ENCODE measurements at regions not wholly inside any gene's neighbourhood (a gene's known extent, or its start where the extent isn't known, plus 50 kb on each side); places are given as distances from the start of the nearest gene placed in this dataset.

DNA sequence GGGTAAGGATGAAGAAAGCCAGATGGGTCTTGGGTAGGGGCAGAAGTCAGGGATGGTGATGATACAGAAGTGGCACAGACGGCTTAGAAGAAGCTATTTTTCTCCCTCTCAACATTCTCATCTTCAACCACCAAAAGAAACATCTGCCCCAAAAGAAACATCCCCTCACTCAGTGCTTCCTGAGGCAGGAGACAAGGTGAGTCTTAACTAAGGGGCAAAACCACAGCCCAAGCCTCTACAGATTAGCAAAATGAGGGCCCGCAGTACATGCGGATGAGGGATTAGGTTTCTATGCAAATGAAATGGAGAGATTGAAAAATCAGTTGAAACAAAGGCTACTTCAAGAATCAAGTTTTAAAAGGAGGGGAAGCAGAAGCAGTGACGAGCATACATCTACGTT, 241.3 kb upstream of the CCDC196 start (continued):
- TF ChIP-seq, protein P1, sequence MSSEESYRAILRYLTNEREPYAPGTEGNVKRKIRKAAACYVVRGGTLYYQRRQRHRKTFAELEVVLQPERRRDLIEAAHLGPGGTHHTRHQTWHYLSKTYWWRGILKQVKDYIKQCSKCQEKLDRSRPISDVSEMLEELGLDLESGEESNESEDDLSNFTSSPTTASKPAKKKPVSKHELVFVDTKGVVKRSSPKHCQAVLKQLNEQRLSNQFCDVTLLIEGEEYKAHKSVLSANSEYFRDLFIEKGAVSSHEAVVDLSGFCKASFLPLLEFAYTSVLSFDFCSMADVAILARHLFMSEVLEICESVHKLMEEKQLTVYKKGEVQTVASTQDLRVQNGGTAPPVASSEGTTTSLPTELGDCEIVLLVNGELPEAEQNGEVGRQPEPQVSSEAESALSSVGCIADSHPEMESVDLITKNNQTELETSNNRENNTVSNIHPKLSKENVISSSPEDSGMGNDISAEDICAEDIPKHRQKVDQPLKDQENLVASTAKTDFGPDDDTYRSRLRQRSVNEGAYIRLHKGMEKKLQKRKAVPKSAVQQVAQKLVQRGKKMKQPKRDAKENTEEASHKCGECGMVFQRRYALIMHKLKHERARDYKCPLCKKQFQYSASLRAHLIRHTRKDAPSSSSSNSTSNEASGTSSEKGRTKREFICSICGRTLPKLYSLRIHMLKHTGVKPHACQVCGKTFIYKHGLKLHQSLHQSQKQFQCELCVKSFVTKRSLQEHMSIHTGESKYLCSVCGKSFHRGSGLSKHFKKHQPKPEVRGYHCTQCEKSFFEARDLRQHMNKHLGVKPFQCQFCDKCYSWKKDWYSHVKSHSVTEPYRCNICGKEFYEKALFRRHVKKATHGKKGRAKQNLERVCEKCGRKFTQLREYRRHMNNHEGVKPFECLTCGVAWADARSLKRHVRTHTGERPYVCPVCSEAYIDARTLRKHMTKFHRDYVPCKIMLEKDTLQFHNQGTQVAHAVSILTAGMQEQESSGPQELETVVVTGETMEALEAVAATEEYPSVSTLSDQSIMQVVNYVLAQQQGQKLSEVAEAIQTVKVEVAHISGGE (CRISPR knock-in tag; IDR thresholded peaks at IDR 0.05) = no peak

DNA sequence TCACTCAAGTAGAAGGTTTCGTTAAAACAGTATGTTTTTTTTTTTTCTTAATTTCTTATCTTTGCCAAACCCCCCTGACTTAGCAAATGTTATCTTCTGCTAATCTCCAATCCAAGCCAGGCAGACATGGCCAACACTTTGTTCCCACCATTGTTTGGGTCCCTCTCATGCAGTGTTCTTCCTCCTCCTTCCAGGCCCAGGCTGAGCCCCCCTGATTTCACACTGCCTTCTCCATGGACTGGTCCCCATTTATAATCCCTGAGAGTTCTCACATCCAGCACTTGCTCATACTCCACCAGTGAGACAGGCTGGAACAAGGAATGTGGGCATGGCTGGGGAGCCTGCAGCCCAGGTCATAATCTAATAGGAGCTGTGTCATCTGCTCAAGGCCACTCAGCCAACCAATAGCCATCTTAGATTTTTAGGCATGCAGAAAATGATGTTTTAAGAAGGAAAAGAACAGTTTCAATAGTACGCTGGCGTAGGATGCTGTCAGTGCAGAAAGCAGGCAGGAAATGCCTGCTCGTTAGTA, 238.4 kb upstream of the CCDC196 start:
- TF ChIP-seq TAF1 (IDR thresholded peaks at IDR 0.05; ENCODE audit: borderline replicate concordance, low read depth, low read length) (no peak), IKZF1 (conservative IDR thresholded peaks at IDR 0.05) (no peak), ZNF207 (IDR thresholded peaks at IDR 0.05; ENCODE audit: borderline replicate concordance) (no peak), ZNF622 (IDR thresholded peaks at IDR 0.05) (no peak)
- Histone ChIP-seq H3K4me2 (ENCODE audit: control insufficient read depth, insufficient read depth) (no peak overlapping the region), H2AFZ (ENCODE audit: control insufficient read depth, low read depth, low read length) (no peak overlapping the region), H3K9me3 (replicated peaks; ENCODE audit: control insufficient read depth, insufficient read depth, low read length) (no peaks in the 10 kb centered on the region), H3K27me3 (replicated peaks in 1 of 2; ENCODE audit: control insufficient read depth in 2 of 2, insufficient read depth in 2 of 2, low read length in 1 of 2) (no peaks in the 10 kb centered on the region; a peak in 1 of 4 replicates), H4K20me1 (ENCODE audit: control insufficient read depth, insufficient read depth) (no peaks in the 10 kb centered on the region), H3K36me3 (ENCODE audit: control insufficient read depth in 2 of 2, insufficient read depth in 2 of 2, low read length in 1 of 2) (no peaks in the 10 kb centered on the region), H3K79me2 (ENCODE audit: control insufficient read depth, insufficient read depth, low read length) (no peaks in the 10 kb centered on the region), H3K4me3 (no peak overlapping the region), H3K27ac (ENCODE audit: control insufficient read depth, insufficient read depth) (no peak overlapping the region), H3K9ac (ENCODE audit: control insufficient read depth, insufficient read depth, low read length) (no peak overlapping the region), H3K4me1 (ENCODE audit: control insufficient read depth, insufficient read depth, low read length) (no peaks in the 10 kb centered on the region)
- in situ Hi-C loops (cut with MboI) = no loop called here
- ChIA-PET SMC1A (ENCODE audit: uncharacterized antibody, unreplicated experiment) (no interaction called here), POLR2A (no interaction called here), CTCF (no interaction called here), RAD21 (ENCODE audit: unreplicated experiment) (no interaction called here)
- no peak for FAIRE-seq
- 24% methylated on average over 4 of the region's 4 CpGs for WGBS (ENCODE audit: insufficient coverage, insufficient replicate concordance, low lambda C conversion rate, missing lambda C conversion rate)
- no peak for ATAC-seq
- no TSS peak for BruUV-seq (replicated peaks)
- no peak for DNase-seq (ENCODE audit: low read depth, low spot score)
- intact Hi-C loops (cut with micrococcal nuclease; ENCODE audit: unreplicated experiment) = no loop called here

Data from GM12878 (cell line).